ENCODE measurements at regions not wholly inside any gene's neighbourhood (a gene's known extent, or its start where the extent isn't known, plus 50 kb on each side); places are given as distances from the start of the nearest gene placed in this dataset.

DNA sequence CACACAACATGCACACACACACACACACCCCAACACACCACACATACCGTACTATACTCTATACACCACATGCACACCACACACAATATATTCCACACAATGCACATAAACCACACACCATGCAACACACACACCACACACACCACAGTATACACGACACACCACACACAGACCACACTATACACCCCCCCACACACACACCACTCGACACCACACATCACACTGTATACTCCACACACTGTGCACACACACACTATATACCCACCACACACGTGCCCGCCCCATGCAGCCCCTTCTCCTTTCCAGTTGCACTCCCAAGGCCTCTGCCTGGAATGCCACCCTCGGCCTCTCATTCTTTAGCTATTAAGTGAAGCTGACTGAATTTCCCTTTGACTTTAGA is 148.2 kb upstream of the NOCT start:
- TF ChIP-seq, protein P1, sequence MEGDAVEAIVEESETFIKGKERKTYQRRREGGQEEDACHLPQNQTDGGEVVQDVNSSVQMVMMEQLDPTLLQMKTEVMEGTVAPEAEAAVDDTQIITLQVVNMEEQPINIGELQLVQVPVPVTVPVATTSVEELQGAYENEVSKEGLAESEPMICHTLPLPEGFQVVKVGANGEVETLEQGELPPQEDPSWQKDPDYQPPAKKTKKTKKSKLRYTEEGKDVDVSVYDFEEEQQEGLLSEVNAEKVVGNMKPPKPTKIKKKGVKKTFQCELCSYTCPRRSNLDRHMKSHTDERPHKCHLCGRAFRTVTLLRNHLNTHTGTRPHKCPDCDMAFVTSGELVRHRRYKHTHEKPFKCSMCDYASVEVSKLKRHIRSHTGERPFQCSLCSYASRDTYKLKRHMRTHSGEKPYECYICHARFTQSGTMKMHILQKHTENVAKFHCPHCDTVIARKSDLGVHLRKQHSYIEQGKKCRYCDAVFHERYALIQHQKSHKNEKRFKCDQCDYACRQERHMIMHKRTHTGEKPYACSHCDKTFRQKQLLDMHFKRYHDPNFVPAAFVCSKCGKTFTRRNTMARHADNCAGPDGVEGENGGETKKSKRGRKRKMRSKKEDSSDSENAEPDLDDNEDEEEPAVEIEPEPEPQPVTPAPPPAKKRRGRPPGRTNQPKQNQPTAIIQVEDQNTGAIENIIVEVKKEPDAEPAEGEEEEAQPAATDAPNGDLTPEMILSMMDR (IDR thresholded peaks at IDR 0.05): no peak
- Histone ChIP-seq H3K36me3 (ENCODE audit: insufficient read depth, low read length) (no peaks in the 10 kb centered on the region), H3K4me1 (ENCODE audit: insufficient read depth, low read length) (no peaks in the 10 kb centered on the region), H3K4me3 (ENCODE audit: low read length) (no peak overlapping the region), H3K27me3 (ENCODE audit: control insufficient read depth in 1 of 2, insufficient read depth in 2 of 2, low read length in 2 of 2) (peaks cover 2 to 15% of the 10 kb centered on the region in 2 experiments), H3K9me3 (ENCODE audit: control insufficient read depth in 1 of 2, insufficient read depth in 1 of 2, low read length in 2 of 2) (no peaks in the 10 kb centered on the region), H3K27ac (ENCODE audit: low read depth in 1 of 2, low read length in 2 of 2) (no peak overlapping the region)
- no peaks in the 10 kb centered on the region for H3K36me3 Mint-ChIP-seq (ENCODE audit: low read depth)
- ChIA-PET POLR2A (no interaction called here), CTCF (no interaction called here)
- peaks cover 4% of the 10 kb centered on the region for H3K4me1 Mint-ChIP-seq (ENCODE audit: low read depth)
- no peak for DNase-seq
- H3K4me3 Mint-ChIP-seq: no peak overlapping the region
- no peak for ATAC-seq (ENCODE audit: poor library complexity)
- H3K27ac Mint-ChIP-seq: no peak overlapping the region
- intact Hi-C loops (cut with DNase I, micrococcal nuclease): no loop called here
- no peaks in the 10 kb centered on the region for H3K9me3 Mint-ChIP-seq
- H3K27me3 Mint-ChIP-seq: peaks cover 19% of the 10 kb centered on the region

DNA sequence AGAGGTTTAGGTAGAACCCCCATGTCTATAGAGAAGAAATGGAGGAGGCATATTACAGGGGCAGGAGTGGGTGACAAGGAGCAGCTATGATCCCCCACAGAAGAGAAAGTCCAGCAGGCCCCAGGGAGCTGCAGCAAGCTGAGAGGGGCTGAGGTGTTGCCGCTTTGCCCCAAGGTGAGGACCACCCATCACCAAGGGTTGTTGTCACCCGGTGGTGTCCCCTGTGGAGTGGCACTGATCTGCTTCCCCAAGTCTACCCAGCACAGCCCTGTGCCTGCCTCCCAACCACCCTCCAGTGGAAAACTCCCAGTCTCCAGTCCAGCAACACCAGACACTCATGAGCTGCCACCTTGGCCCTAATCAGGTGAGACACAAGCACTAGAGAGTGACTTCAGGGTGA is 149.3 kb upstream of the NOCT start:
- intact Hi-C loops (cut with DNase I, micrococcal nuclease): no loop called here
- Histone ChIP-seq H3K27ac (ENCODE audit: low read depth in 1 of 2, low read length in 2 of 2) (no peak overlapping the region), H3K9me3 (ENCODE audit: control insufficient read depth in 1 of 2, insufficient read depth in 1 of 2, low read length in 2 of 2) (no peaks in the 10 kb centered on the region), H3K27me3 (ENCODE audit: control insufficient read depth in 1 of 2, insufficient read depth in 2 of 2, low read length in 2 of 2) (peaks cover 2 to 10% of the 10 kb centered on the region in 2 experiments), H3K36me3 (ENCODE audit: insufficient read depth, low read length) (no peaks in the 10 kb centered on the region), H3K4me3 (ENCODE audit: low read length) (no peak overlapping the region), H3K4me1 (ENCODE audit: insufficient read depth, low read length) (no peaks in the 10 kb centered on the region)
- H3K27me3 Mint-ChIP-seq: peaks cover 16% of the 10 kb centered on the region
- H3K4me3 Mint-ChIP-seq: no peak overlapping the region
- H3K9me3 Mint-ChIP-seq: no peaks in the 10 kb centered on the region
- TF ChIP-seq, protein P1 (IDR thresholded peaks at IDR 0.05): no peak
- H3K27ac Mint-ChIP-seq: no peak overlapping the region
- DNase-seq (no peak), ATAC-seq (ENCODE audit: poor library complexity) (no peak)
- ChIA-PET POLR2A (no interaction called here), CTCF (no interaction called here)
- H3K4me1 Mint-ChIP-seq (ENCODE audit: low read depth): peaks cover 4% of the 10 kb centered on the region
- no peaks in the 10 kb centered on the region for H3K36me3 Mint-ChIP-seq (ENCODE audit: low read depth)

DNA sequence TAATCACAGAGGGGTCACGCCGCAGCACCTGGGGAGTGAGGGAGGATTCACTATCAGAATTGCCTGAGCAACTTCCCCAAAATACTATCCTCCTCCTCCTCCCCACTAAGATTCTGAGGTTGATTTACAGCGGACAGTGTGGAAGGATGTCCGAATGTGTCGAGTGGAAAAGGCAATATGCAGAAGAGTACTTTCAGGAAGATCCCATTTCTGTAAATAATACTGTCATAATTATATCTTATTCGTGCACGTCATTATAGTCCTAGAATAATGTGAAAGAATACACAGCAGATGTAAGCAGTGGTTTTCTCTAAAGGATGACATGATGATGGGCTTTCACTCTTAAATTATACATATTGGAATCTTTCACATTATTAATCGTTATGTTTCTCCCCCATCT is 149.8 kb upstream of the NOCT start:
- H3K9me3 ChIP-seq (ENCODE audit: control insufficient read depth in 1 of 2, insufficient read depth in 1 of 2, low read length in 2 of 2): no peaks in the 10 kb centered on the region
- CTCF ChIA-PET: no interaction called here
- TF ChIP-seq, protein P1 (IDR thresholded peaks at IDR 0.05): no peak
- POLR2A ChIA-PET: no interaction called here
- no peak for DNase-seq
- H3K27ac Mint-ChIP-seq: no peak overlapping the region
- peaks cover 2 to 6% of the 10 kb centered on the region in 2 experiments for H3K27me3 ChIP-seq (ENCODE audit: control insufficient read depth in 1 of 2, insufficient read depth in 2 of 2, low read length in 2 of 2)
- H3K4me3 ChIP-seq (ENCODE audit: low read length): no peak overlapping the region
- no peaks in the 10 kb centered on the region for H3K4me1 ChIP-seq (ENCODE audit: insufficient read depth, low read length)
- intact Hi-C loops (cut with DNase I, micrococcal nuclease): no loop called here
- no peak overlapping the region for H3K27ac ChIP-seq (ENCODE audit: low read depth in 1 of 2, low read length in 2 of 2)
- peaks cover 4% of the 10 kb centered on the region for H3K4me1 Mint-ChIP-seq (ENCODE audit: low read depth)
- no peaks in the 10 kb centered on the region for H3K9me3 Mint-ChIP-seq
- no peak for ATAC-seq (ENCODE audit: poor library complexity)
- no peaks in the 10 kb centered on the region for H3K36me3 Mint-ChIP-seq (ENCODE audit: low read depth)
- no peaks in the 10 kb centered on the region for H3K36me3 ChIP-seq (ENCODE audit: insufficient read depth, low read length)
- H3K4me3 Mint-ChIP-seq: no peak overlapping the region
- peaks cover 11% of the 10 kb centered on the region for H3K27me3 Mint-ChIP-seq

Measured in CD4-positive, alpha-beta T cell (primary cell).